Right lobe of liver (tissue), 4 donors: ENCODE measurements at regions not wholly inside any gene's neighbourhood (a gene's known extent, or its start where the extent isn't known, plus 50 kb on each side); places are given as distances from the start of the nearest gene placed in this dataset.

Experiments used
- CTCF ChIP-seq, 4 donors: fragments of 200-600 bp in 3 of 4; fragments of 450-650 bp in 1 of 4; IDR thresholded peaks; one replicate each; pipeline versions ENCODE4 v1.5.1 to v1.8.0; 2016 to 2022; ENCODE audit warnings: antibody characterized with exemption in 4 of 4, mild to moderate bottlenecking in 2 of 4
- POLR2A ChIP-seq: fragments of 450-650 bp; IDR thresholded peaks from one replicate; pipeline ENCODE4 v1.6.1; 2017; ENCODE audit warnings: antibody characterized with exemption, mild to moderate bottlenecking
- donor health status: DM: no; HTN: no; CAD: no.
- donor health status: DM: no; HTN: no; CAD: no.
- donor health status: DM: no; HTN: yes; CAD: no.

- no peak for TF ChIP-seq CTCF (IDR thresholded peaks at IDR 0.05)
- no peak for TF ChIP-seq POLR2A
These were observed 270.3 kb upstream of the NEBL start for GRCh38 chr10:21167288-21168010.
